ENCODE measurements at regions not wholly inside any gene's neighbourhood (a gene's known extent, or its start where the extent isn't known, plus 50 kb on each side); places are given as distances from the start of the nearest gene placed in this dataset.

DNA sequence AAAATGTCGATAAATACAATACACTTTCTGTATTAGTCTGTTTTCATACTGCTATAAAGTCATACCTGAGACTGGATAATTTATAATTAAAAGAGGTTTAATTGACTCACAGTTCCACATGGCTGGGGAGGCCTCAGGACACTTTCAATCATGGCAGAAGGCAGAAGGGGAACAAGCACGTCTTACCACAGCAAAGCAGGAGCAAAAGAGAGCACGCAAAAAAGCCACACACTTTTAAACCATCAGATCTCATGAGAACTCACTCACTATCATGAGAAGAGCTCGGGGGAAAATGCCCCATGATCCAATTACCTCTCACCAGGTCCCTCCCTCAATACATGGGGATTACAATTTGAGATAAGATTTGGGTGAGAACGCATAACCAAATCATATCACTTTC is 256.7 kb downstream of the ANAPC1 start:
- TF ChIP-seq, protein P1, sequence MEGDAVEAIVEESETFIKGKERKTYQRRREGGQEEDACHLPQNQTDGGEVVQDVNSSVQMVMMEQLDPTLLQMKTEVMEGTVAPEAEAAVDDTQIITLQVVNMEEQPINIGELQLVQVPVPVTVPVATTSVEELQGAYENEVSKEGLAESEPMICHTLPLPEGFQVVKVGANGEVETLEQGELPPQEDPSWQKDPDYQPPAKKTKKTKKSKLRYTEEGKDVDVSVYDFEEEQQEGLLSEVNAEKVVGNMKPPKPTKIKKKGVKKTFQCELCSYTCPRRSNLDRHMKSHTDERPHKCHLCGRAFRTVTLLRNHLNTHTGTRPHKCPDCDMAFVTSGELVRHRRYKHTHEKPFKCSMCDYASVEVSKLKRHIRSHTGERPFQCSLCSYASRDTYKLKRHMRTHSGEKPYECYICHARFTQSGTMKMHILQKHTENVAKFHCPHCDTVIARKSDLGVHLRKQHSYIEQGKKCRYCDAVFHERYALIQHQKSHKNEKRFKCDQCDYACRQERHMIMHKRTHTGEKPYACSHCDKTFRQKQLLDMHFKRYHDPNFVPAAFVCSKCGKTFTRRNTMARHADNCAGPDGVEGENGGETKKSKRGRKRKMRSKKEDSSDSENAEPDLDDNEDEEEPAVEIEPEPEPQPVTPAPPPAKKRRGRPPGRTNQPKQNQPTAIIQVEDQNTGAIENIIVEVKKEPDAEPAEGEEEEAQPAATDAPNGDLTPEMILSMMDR (conservative IDR thresholded peaks at IDR 0.05; ENCODE audit: low read depth, low read length) = no peak

DNA sequence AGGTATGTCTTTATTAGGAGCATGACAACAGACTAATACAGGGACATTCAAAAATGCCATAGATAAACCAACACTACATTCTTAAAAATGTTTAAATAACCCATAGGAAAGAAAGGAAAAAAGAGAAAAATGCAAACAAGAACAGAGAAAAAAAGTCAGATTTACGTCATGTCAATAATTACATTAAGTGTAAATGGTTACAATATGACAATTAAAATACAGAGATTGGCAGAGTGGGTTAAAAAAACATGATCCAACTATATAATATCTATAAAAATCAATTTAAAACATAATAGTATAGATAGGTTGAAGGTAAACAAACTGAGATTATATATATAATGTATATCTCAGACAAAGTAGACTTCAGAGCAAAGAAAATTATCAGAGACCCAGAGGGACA is 255.8 kb downstream of the ANAPC1 start:
- TF ChIP-seq, protein P1 (conservative IDR thresholded peaks at IDR 0.05; ENCODE audit: low read depth, low read length) = no peak
- no peak overlapping the region for H3K4me3 ChIP-seq (ENCODE audit: low read depth, low read length)
- DNase-seq (ENCODE audit: low read depth) = no peak

More for the DNA sequence above, 256.7 kb downstream of the ANAPC1 start:
- DNase-seq (ENCODE audit: low read depth) = no peak
- H3K4me3 ChIP-seq (ENCODE audit: low read depth, low read length) = no peak overlapping the region

DNA sequence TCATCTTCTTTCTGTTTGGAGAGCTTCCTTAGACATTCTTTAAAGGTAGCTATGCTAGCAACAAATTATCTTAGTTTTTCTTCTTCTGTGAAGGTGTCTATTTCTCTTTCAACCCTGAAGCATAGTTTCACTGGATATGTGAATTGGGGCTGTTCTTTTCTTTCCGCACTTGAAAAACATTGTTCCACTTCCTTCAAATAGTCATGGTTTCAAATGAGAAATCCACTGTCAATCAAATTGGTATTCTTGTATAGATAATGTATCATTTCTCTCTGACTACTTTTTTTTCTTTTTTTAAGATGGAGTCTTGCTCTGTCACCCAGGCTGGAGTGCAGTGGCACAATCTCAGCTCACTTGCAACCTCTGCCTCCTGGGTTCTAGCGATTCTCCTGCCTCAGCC is 254.0 kb downstream of the ANAPC1 start:
- no peak overlapping the region for H3K4me3 ChIP-seq (ENCODE audit: low read depth, low read length)
- TF ChIP-seq, protein P1 (conservative IDR thresholded peaks at IDR 0.05; ENCODE audit: low read depth, low read length) = no peak
- no peak for DNase-seq (ENCODE audit: low read depth)

DNA sequence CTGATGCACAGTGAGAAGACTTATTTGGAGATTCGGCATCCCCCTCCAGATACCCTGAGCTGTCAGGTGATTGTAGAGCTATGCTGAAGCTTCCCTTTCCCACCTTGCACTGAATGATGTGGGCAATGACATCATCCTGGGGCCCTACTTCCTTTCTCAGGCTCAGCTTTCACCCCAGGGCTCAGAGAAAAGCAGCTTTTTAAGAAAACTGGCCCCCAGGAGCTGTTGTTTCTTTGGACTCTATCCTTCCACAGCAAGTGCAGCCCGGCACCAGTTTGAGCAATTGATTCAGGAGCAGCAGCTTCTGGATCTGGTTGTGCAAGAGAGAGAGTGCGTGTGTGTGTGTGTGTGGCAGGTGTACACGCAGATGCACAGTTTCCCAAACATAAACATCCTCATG is 251.3 kb downstream of the ANAPC1 start:
- TF ChIP-seq, protein P1 (conservative IDR thresholded peaks at IDR 0.05; ENCODE audit: low read depth, low read length) = no peak
- DNase-seq (ENCODE audit: low read depth) = no peak
- H3K4me3 ChIP-seq (ENCODE audit: low read depth, low read length) = no peak overlapping the region

DNA sequence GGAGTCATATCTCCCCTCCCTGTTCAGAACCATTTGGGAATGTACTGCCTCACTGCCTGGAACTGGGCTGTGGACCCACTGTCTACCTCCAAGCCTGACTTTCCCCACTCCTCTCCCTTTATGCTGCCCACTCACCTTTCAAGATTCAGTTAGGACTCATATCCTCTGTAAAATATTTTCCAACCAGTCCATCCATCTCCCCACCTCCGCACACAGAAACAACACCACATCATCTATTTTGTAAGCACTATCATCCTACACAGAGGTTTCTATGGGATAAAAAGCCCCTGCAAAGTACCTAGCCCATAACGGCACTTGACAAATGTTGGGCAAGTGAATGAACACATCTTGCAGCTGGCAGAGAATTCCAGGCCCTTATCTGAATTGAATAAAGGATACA is 250.8 kb downstream of the ANAPC1 start:
- no peak for DNase-seq (ENCODE audit: low read depth)
- TF ChIP-seq, protein P1 (conservative IDR thresholded peaks at IDR 0.05; ENCODE audit: low read depth, low read length) = no peak
- H3K4me3 ChIP-seq (ENCODE audit: low read depth, low read length) = no peak overlapping the region

DNA sequence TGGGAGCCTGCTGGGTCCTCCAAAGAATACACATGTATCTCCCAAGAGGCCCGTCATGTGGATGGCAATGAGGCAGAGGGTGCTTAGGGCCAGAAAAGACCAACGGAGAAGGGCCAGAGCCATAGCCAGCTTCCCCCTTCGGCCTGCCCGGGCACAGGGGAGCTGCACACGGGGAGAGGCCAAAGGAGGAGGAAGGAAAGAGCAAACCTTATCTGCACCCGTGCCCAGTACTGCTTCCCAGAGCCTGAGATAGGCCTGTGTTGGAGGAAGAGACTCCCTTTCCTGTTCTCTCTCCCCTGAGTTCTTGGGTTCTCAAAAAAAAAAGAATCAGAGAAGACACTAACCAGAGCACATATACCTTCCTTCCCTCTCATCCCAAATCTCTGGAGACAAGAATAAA is 250.3 kb downstream of the ANAPC1 start:
- no peak overlapping the region for H3K4me3 ChIP-seq (ENCODE audit: low read depth, low read length)
- TF ChIP-seq, protein P1 (conservative IDR thresholded peaks at IDR 0.05; ENCODE audit: low read depth, low read length) = no peak
- DNase-seq (ENCODE audit: low read depth) = no peak

DNA sequence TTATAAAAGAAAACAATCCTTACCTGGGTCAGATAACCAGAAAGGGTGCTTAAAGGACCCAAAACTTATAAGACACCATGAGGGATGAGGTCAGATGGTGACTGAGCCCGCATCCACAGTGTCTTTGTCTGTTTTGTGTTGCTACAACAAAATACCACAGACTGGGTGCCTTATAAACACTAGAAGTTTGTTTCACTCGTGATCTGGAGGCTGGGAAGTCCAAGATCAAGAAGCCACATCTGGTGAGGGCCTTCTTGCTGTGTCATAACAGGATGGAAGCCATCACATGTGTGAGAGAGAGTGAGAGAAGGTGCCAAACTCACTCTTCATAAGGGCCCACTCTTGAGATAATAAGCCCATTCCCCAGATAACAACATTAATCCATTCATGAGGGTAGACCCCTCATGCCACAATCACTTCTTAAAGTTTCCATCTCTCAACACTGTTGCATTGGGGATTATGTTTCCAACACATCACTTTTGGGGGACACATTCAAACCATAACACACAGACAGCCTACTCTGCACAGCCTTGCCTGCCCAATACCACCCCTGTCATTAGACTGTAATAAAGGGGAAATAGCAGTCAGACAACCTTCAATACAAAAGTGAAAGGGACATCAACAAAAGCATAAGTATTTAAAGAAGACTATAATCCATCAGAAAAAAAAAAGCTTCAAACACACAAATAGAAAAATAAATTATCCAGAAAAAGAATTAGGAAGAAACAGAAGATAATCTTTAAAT is 249.8 kb downstream of the ANAPC1 start:
- TF ChIP-seq, protein P1 (conservative IDR thresholded peaks at IDR 0.05; ENCODE audit: low read depth, low read length) = no peak
- H3K4me3 ChIP-seq (ENCODE audit: low read depth, low read length) = no peak overlapping the region
- DNase-seq (ENCODE audit: low read depth) = no peak

Data from epithelial cell of proximal tubule (primary cell).